Uterus (tissue), 2 donors: ENCODE measurements at regions not wholly inside any gene's neighbourhood (a gene's known extent, or its start where the extent isn't known, plus 50 kb on each side); places are given as distances from the start of the nearest gene placed in this dataset.

Experiments
- POLR2A ChIP-seq, 2 donors: fragments of 450-650 bp; IDR thresholded peaks; one replicate each; pipeline ENCODE4 v1.6.1; 2016; ENCODE audit warnings: antibody characterized with exemption in 2 of 2, mild to moderate bottlenecking in 1 of 2, moderate library complexity in 1 of 2
- TF ChIP-seq, protein P1 (sequence below), 4 experiments: fragments of 200-600 bp in 2 of 4; fragments of 450-650 bp in 2 of 4; sonication (generic) in 2 of 4; IDR thresholded peaks; one replicate each; pipeline ENCODE4 v1.5.1; 2016 to 2019; ENCODE audit warnings: antibody characterized with exemption in 4 of 4, mild to moderate bottlenecking in 2 of 4, moderate library complexity in 1 of 4

GRCh38 chr9:75452512-75452911, 364.2 kb downstream of the OSTF1 start:
- TF ChIP-seq, protein P1, sequence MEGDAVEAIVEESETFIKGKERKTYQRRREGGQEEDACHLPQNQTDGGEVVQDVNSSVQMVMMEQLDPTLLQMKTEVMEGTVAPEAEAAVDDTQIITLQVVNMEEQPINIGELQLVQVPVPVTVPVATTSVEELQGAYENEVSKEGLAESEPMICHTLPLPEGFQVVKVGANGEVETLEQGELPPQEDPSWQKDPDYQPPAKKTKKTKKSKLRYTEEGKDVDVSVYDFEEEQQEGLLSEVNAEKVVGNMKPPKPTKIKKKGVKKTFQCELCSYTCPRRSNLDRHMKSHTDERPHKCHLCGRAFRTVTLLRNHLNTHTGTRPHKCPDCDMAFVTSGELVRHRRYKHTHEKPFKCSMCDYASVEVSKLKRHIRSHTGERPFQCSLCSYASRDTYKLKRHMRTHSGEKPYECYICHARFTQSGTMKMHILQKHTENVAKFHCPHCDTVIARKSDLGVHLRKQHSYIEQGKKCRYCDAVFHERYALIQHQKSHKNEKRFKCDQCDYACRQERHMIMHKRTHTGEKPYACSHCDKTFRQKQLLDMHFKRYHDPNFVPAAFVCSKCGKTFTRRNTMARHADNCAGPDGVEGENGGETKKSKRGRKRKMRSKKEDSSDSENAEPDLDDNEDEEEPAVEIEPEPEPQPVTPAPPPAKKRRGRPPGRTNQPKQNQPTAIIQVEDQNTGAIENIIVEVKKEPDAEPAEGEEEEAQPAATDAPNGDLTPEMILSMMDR (IDR thresholded peaks at IDR 0.05): no peak
- no peak for TF ChIP-seq POLR2A (IDR thresholded peaks at IDR 0.05)
